Fibroblast of villous mesenchyme (primary cell): ENCODE measurements at regions not wholly inside any gene's neighbourhood (a gene's known extent, or its start where the extent isn't known, plus 50 kb on each side); places are given as distances from the start of the nearest gene placed in this dataset.

Source experiments
- DNase-seq: peaks from one replicate; pipeline ENCODE4 v3.0.0-alpha.2; 2010; ENCODE audit warnings: low read depth
- H3K4me3 ChIP-seq: 2 replicates; pipeline ENCODE4 v1.5.1; 2011; ENCODE audit warnings: low read depth, mild to moderate bottlenecking, low read length
- TF ChIP-seq, protein P1 (sequence below): IDR thresholded peaks from 2 replicates; pipeline ENCODE4 v1.5.1; 2012; ENCODE audit warnings: low read depth, mild to moderate bottlenecking, low read length; ENCODE audit not compliant: insufficient read depth

- no peak for DNase-seq
- TF ChIP-seq, protein P1, sequence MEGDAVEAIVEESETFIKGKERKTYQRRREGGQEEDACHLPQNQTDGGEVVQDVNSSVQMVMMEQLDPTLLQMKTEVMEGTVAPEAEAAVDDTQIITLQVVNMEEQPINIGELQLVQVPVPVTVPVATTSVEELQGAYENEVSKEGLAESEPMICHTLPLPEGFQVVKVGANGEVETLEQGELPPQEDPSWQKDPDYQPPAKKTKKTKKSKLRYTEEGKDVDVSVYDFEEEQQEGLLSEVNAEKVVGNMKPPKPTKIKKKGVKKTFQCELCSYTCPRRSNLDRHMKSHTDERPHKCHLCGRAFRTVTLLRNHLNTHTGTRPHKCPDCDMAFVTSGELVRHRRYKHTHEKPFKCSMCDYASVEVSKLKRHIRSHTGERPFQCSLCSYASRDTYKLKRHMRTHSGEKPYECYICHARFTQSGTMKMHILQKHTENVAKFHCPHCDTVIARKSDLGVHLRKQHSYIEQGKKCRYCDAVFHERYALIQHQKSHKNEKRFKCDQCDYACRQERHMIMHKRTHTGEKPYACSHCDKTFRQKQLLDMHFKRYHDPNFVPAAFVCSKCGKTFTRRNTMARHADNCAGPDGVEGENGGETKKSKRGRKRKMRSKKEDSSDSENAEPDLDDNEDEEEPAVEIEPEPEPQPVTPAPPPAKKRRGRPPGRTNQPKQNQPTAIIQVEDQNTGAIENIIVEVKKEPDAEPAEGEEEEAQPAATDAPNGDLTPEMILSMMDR = no peak
Observed at GRCh38 chr4:176525576-176525975, 205.8 kb downstream of the SPCS3 start.

GRCh38 chr4:176526704-176527103 is 206.9 kb downstream of the SPCS3 start:
- H3K4me3 ChIP-seq = no peak overlapping the region
- TF ChIP-seq, protein P1 = no peak
- no peak for DNase-seq

More at GRCh38 chr4:176525576-176525975, 205.8 kb downstream of the SPCS3 start:
- no peak overlapping the region for H3K4me3 ChIP-seq

DNA sequence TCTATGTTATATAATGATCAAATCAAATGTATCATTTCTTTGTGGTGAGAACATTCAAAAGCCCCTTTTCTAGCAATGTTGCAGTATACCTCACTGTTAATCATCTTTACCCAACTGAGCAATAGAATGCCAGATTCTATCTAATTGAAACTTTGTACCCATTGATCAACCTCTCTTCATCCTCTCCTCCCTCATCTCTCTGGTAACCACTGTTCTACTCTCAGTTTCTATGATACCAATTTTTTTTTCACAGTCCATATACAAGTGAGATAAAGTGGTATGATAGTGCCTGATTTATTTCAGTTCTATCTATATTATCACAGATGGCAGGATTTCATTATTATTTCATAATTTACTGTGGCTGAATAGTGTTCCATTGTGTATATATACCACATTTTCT is 209.8 kb downstream of the SPCS3 start:
- TF ChIP-seq, protein P1 = no peak
- H3K4me3 ChIP-seq = no peak overlapping the region
- no peak for DNase-seq

- H3K4me3 ChIP-seq = no peak overlapping the region
- DNase-seq = no peak
- TF ChIP-seq, protein P1 = no peak
Observed at GRCh38 chr4:176533159-176533558, 213.4 kb downstream of the SPCS3 start.

GRCh38 chr4:176534566-176534965 is 214.8 kb downstream of the SPCS3 start:
- peak; percentile 74 for DNase-seq
- TF ChIP-seq, protein P1 = no peak
- no peak overlapping the region for H3K4me3 ChIP-seq

DNA sequence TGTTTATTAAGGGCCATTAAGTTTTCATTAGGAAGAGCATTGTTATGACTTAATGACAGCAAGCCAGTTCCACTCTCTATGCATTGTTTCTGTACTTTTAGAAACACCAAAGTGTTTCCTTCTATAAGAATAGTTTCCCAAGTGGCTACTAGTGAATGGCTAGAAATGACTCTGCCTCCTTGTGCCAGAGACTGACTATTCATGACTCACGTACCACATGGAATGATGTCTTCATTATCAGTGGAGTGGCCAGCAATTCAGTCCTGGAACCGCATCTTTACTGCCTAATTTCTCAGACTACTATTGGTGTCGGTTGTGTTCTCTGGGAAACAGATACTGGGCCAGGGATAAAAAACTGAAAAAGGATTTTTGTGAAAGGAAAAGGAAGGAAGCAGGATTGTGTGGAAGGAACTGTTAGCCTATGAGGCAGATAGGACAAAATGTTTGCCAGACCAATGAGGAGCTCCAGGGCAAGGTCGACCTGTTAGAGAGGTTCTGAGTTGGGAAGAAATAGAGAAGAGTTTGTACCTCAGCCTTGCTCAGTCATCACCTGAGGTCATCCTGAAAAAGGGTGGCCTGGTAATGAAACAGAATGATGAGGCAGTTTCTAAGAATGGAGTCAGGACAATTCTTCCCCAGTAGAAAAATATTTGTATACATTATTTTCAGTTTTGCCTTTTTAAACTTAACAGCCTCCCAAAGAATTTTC is 218.6 kb downstream of the SPCS3 start:
- peak; percentile 67 for DNase-seq
- H3K4me3 ChIP-seq = no peak overlapping the region
- TF ChIP-seq, protein P1 = no peak
